ENCODE measurements at regions not wholly inside any gene's neighbourhood (a gene's known extent, or its start where the extent isn't known, plus 50 kb on each side); places are given as distances from the start of the nearest gene placed in this dataset.

- Histone ChIP-seq H4K20me1 (ENCODE audit: insufficient read depth, low read length) (no peaks in the 10 kb centered on the region), H3K4me3 (ENCODE audit: low read depth in 1 of 2, low read length in 2 of 2) (no peak overlapping the region), H3K4me2 (ENCODE audit: insufficient read depth, low read length) (no peak overlapping the region), H3K36me3 (ENCODE audit: insufficient read depth, low read length) (no peaks in the 10 kb centered on the region), H3K9ac (ENCODE audit: low read depth, low read length) (no peak overlapping the region), H3K27ac (ENCODE audit: low read length) (no peak overlapping the region), H2AFZ (ENCODE audit: low read depth, low read length) (no peak overlapping the region), H3K9me3 (ENCODE audit: insufficient read depth, low read length, severe bottlenecking) (peaks cover 16% of the 10 kb centered on the region), H3K4me1 (ENCODE audit: insufficient read depth, low read length) (no peaks in the 10 kb centered on the region), H3K79me2 (ENCODE audit: insufficient read depth, low read length) (no peaks in the 10 kb centered on the region), H3K27me3 (ENCODE audit: insufficient read depth, low read length, poor library complexity) (peaks cover 13% of the 10 kb centered on the region)
- DNase-seq (no peak), ATAC-seq (ENCODE audit: insufficient read depth, low read depth) (no peak)
- TF ChIP-seq, protein P1, sequence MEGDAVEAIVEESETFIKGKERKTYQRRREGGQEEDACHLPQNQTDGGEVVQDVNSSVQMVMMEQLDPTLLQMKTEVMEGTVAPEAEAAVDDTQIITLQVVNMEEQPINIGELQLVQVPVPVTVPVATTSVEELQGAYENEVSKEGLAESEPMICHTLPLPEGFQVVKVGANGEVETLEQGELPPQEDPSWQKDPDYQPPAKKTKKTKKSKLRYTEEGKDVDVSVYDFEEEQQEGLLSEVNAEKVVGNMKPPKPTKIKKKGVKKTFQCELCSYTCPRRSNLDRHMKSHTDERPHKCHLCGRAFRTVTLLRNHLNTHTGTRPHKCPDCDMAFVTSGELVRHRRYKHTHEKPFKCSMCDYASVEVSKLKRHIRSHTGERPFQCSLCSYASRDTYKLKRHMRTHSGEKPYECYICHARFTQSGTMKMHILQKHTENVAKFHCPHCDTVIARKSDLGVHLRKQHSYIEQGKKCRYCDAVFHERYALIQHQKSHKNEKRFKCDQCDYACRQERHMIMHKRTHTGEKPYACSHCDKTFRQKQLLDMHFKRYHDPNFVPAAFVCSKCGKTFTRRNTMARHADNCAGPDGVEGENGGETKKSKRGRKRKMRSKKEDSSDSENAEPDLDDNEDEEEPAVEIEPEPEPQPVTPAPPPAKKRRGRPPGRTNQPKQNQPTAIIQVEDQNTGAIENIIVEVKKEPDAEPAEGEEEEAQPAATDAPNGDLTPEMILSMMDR (IDR thresholded peaks at IDR 0.05; ENCODE audit: borderline replicate concordance, extremely low read depth, low read length, poor library complexity, severe bottlenecking), result no peak
- no peak for TF ChIP-seq EZH2 (IDR thresholded peaks at IDR 0.05; ENCODE audit: borderline replicate concordance, low read depth, low read length, severe bottlenecking)
These were observed 78.0 kb downstream of the NEURL3 start for GRCh38 chr2:96427169-96427568.

DNA sequence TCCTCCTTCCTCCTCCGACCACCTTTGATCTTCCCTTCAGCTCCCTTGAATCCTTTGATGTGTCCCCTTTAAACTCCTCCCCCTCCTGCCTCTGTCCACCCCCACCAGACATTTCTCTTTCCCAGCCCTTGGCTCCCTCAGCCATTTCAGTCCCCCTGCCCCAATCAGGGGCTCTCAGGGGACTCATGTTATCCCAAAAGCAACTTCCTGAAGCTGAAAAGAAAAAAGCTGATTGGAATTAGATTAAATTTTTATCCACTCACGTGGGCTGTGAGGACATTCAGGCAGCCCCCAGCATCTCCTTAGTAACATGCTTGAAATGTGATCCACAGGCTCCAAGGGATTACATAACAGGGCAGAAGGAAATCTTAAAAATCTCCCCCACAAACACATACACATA is 81.3 kb downstream of the NEURL3 start:
- ATAC-seq (ENCODE audit: insufficient read depth, low read depth), result no peak
- no peak for DNase-seq

More for the DNA sequence above, 81.3 kb downstream of the NEURL3 start:
- H3K4me3 ChIP-seq (ENCODE audit: low read depth in 1 of 2, low read length in 2 of 2), result no peak overlapping the region
- peaks cover 13% of the 10 kb centered on the region for H3K27me3 ChIP-seq (ENCODE audit: insufficient read depth, low read length, poor library complexity)
- H3K79me2 ChIP-seq (ENCODE audit: insufficient read depth, low read length), result no peaks in the 10 kb centered on the region
- H2AFZ ChIP-seq (ENCODE audit: low read depth, low read length), result no peak overlapping the region
- H3K4me1 ChIP-seq (ENCODE audit: insufficient read depth, low read length), result no peaks in the 10 kb centered on the region
- TF ChIP-seq EZH2 (IDR thresholded peaks at IDR 0.05; ENCODE audit: borderline replicate concordance, low read depth, low read length, severe bottlenecking), result no peak
- TF ChIP-seq, protein P1 (IDR thresholded peaks at IDR 0.05; ENCODE audit: borderline replicate concordance, extremely low read depth, low read length, poor library complexity, severe bottlenecking), result no peak
- no peaks in the 10 kb centered on the region for H3K9me3 ChIP-seq (ENCODE audit: insufficient read depth, low read length, severe bottlenecking)
- H3K9ac ChIP-seq (ENCODE audit: low read depth, low read length), result no peak overlapping the region
- no peak overlapping the region for H3K27ac ChIP-seq (ENCODE audit: low read length)
- no peak overlapping the region for H3K4me2 ChIP-seq (ENCODE audit: insufficient read depth, low read length)
- H3K36me3 ChIP-seq (ENCODE audit: insufficient read depth, low read length), result no peaks in the 10 kb centered on the region
- H4K20me1 ChIP-seq (ENCODE audit: insufficient read depth, low read length), result no peaks in the 10 kb centered on the region
